Mucosa of gallbladder (tissue), 1 donor: ENCODE measurements at regions not wholly inside any gene's neighbourhood (a gene's known extent, or its start where the extent isn't known, plus 50 kb on each side); places are given as distances from the start of the nearest gene placed in this dataset.
"Not testable (repeated sequence)": the region's sequence is repeated elsewhere in the genome, so short reads cannot be mapped to it uniquely, and the experiment has no call there.

Experiments
- DNase-seq: peaks from one replicate; pipeline ENCODE4 v3.0.0-alpha.2; 2020; ENCODE audit warnings: low spot score
- donor health status: DM: no; HTN: no; CAD: no.

GRCh38 chr1:65527190-65527589 is 106.7 kb downstream of the LEPR start:
- no peak for DNase-seq

- DNase-seq: no peak
These were observed 107.4 kb downstream of the LEPR start for GRCh38 chr1:65527707-65528503.

- DNase-seq: no peak
These were observed 111.6 kb downstream of the LEPR start for GRCh38 chr1:65531972-65532570.

GRCh38 chr1:65535981-65536380 is 115.5 kb downstream of the LEPR start:
- DNase-seq: no peak

- no peak for DNase-seq
These were observed 117.6 kb downstream of the LEPR start for GRCh38 chr1:65538086-65538485.

- DNase-seq: no peak
These were observed 118.2 kb downstream of the LEPR start for GRCh38 chr1:65538664-65539063.

GRCh38 chr1:65539266-65540131 is 119.0 kb downstream of the LEPR start:
- no peak for DNase-seq

- no peak for DNase-seq
These were observed 120.7 kb downstream of the LEPR start for GRCh38 chr1:65541161-65541560.

- no peak for DNase-seq
These were observed 121.4 kb downstream of the LEPR start for GRCh38 chr1:65541865-65542264.

GRCh38 chr1:65542592-65542991 is 122.1 kb downstream of the LEPR start:
- DNase-seq: not testable (repeated sequence)

GRCh38 chr1:65550306-65551010 is 130.0 kb downstream of the LEPR start:
- DNase-seq: not testable (repeated sequence)

- not testable (repeated sequence) for DNase-seq
These were observed 132.0 kb downstream of the LEPR start for GRCh38 chr1:65552484-65552883.

GRCh38 chr1:65554086-65554764 is 133.8 kb downstream of the LEPR start:
- DNase-seq: not testable (repeated sequence)

- no peak for DNase-seq
These were observed 134.4 kb downstream of the LEPR start for GRCh38 chr1:65554829-65555228.

GRCh38 chr1:65558215-65558614 is 137.7 kb downstream of the LEPR start:
- no peak for DNase-seq

- DNase-seq: no peak
These were observed 144.0 kb downstream of the LEPR start for GRCh38 chr1:65564493-65564892.

- no peak for DNase-seq
These were observed 147.8 kb downstream of the LEPR start for GRCh38 chr1:65568285-65568684.

- no peak for DNase-seq
These were observed 152.4 kb downstream of the LEPR start for GRCh38 chr1:65572701-65573421.

GRCh38 chr1:65577278-65577677 is 156.8 kb downstream of the LEPR start:
- no peak for DNase-seq

GRCh38 chr1:65577982-65578381 is 157.5 kb downstream of the LEPR start:
- DNase-seq: not testable (repeated sequence)

GRCh38 chr1:65581119-65581518 is 160.7 kb downstream of the LEPR start:
- no peak for DNase-seq
